ENCODE measurements at regions not wholly inside any gene's neighbourhood (a gene's known extent, or its start where the extent isn't known, plus 50 kb on each side); places are given as distances from the start of the nearest gene placed in this dataset.
"Not testable (repeated sequence)": the region's sequence is repeated elsewhere in the genome, so short reads cannot be mapped to it uniquely, and the experiment has no call there.

- not testable (repeated sequence) for TF ChIP-seq FOXP4 (CRISPR knock-in tag; IDR thresholded peaks at IDR 0.05); ATF6 (CRISPR knock-in tag; IDR thresholded peaks at IDR 0.05); CTCF (IDR thresholded peaks at IDR 0.05); USF2 (CRISPR knock-in tag; IDR thresholded peaks at IDR 0.05)
Observed at GRCh38 chr6:133795051-133795450, 93.9 kb upstream of the TCF21 start.
